ENCODE measurements at regions not wholly inside any gene's neighbourhood (a gene's known extent, or its start where the extent isn't known, plus 50 kb on each side); places are given as distances from the start of the nearest gene placed in this dataset.
"Not testable (repeated sequence)": the region's sequence is repeated elsewhere in the genome, so short reads cannot be mapped to it uniquely, and the experiment has no call there.

DNA sequence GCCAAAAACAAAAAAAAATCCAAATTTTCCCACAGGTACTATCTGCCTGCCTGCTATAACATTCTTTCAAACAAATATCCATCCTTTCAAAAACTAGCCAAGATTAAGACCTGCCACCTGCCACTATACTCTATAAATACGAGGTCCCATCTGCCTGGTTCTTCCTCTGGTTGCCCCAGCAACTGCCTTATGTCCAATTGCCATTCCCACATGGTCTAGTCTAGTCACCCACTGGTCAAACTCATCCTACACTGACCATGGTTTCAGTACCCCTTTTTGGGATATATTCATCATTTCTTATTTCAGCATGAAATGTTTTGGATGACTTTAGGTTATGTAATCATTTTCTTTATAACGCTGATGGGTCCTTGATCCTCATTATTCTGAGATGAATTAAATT is 95.1 kb upstream of the CCNG1 start:
- TF ChIP-seq, protein P1, sequence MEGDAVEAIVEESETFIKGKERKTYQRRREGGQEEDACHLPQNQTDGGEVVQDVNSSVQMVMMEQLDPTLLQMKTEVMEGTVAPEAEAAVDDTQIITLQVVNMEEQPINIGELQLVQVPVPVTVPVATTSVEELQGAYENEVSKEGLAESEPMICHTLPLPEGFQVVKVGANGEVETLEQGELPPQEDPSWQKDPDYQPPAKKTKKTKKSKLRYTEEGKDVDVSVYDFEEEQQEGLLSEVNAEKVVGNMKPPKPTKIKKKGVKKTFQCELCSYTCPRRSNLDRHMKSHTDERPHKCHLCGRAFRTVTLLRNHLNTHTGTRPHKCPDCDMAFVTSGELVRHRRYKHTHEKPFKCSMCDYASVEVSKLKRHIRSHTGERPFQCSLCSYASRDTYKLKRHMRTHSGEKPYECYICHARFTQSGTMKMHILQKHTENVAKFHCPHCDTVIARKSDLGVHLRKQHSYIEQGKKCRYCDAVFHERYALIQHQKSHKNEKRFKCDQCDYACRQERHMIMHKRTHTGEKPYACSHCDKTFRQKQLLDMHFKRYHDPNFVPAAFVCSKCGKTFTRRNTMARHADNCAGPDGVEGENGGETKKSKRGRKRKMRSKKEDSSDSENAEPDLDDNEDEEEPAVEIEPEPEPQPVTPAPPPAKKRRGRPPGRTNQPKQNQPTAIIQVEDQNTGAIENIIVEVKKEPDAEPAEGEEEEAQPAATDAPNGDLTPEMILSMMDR (IDR thresholded peaks at IDR 0.05; ENCODE audit: insufficient read depth, low read length): no peak
- H3K4me3 ChIP-seq (ENCODE audit: low read depth, low read length): no peak overlapping the region
- no peak for DNase-seq (ENCODE audit: low read depth)

DNA sequence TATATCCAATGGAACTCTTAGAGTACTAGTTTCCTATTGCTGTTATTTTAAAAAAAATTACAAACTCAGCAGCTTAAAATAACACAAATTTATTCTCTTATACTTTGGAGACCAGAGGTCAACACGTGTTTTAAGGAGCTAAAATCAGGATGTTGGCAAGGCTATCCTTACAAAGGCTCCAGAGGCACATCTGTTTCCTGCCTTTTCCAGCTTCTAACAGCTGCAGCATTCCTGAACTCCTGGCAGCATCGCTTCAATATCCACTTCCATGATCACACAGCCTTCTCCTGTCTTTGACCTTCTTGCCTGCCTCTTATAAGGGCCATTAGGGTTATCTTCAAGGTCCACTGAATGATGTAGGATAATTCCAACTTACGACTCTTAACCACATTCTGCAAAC is 92.2 kb upstream of the CCNG1 start:
- TF ChIP-seq, protein P1 (IDR thresholded peaks at IDR 0.05; ENCODE audit: insufficient read depth, low read length): no peak
- no peak overlapping the region for H3K4me3 ChIP-seq (ENCODE audit: low read depth, low read length)
- no peak for DNase-seq (ENCODE audit: low read depth)

DNA sequence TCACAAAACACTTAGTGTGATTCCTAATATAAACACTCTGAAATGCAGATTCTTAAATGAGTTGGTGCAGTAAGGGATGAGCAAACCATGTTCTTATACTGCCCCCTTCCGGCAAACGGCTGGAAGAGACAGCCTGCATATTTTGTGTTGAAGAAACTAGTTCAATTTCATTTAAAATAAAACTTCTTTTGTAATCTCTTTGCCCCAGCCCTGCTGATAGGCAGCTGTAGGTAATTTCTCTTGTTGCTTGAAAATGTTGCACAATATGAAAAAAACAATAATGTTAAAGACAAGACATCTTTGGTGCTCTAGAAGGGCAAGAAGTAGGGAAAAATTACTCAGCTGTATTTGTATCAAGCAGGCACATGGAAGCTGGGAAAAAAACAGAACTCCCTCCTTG is 89.7 kb upstream of the CCNG1 start:
- peak; percentile 82 for DNase-seq (ENCODE audit: low read depth)
- TF ChIP-seq, protein P1 (IDR thresholded peaks at IDR 0.05; ENCODE audit: insufficient read depth, low read length): peak; percentile 84

DNA sequence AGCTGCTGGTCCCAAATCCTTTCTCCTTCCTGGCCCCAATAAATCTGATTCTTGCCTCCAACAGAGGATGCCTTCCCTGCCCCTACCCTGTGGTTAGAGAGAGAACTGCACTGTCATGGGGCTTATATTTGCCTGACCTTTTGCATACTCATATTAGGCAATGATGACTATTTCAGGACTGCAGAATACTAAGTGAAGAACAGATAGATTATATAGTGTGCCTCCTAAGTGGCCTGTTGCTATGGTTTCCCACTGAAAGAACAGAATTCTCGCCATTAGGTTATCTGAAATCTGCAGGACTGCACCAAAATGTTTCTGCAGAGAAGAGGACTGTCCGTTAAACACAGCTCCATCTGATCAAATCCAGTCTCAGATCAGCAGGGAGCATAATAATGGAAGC is 87.3 kb upstream of the CCNG1 start:
- TF ChIP-seq, protein P1 (IDR thresholded peaks at IDR 0.05; ENCODE audit: insufficient read depth, low read length): peak; percentile 32
- DNase-seq (ENCODE audit: low read depth): no peak
- H3K4me3 ChIP-seq (ENCODE audit: low read depth, low read length): no peak overlapping the region

More for the DNA sequence above, 89.7 kb upstream of the CCNG1 start:
- no peak overlapping the region for H3K4me3 ChIP-seq (ENCODE audit: low read depth, low read length)

DNA sequence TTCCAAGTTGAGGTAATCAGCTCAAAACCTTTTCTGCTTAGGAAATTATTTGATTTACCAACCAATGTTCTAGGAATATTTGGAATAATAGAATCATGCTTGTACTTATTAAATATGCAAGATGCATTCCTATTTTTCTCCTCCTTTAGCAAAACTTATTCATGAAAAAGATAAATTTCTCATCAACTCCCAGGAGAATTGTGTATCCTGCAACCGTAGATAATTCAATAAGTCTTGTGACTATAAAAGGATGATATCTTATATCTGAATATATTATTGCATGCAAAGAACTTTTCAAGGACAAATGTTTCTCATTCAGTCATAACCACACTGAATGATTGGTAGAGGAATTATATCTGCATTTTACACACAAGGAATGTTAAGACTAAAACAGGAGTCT is 84.9 kb upstream of the CCNG1 start:
- TF ChIP-seq, protein P1 (IDR thresholded peaks at IDR 0.05; ENCODE audit: insufficient read depth, low read length): no peak
- no peak for DNase-seq (ENCODE audit: low read depth)
- H3K4me3 ChIP-seq (ENCODE audit: low read depth, low read length): no peak overlapping the region

DNA sequence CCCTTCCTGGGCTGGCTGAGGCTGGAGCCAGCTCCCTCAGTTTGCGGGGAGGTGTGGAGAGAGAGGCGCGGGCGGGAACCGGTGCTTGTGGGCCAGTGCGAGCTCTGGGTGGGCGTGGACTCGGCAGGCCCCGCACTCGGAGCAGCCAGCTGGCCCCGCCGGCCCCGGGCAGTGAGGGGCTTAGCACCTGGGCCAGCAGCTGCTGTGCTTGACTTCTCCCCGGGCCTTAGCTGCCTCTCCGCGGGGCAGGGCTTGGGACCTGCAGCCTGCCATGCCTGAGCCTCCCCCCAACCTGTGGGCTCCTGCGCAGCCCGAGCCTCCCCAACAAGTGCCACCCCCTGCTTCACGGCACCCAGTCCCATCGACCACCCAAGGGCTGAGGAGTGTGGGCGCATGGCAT is 81.6 kb upstream of the CCNG1 start:
- DNase-seq (ENCODE audit: low read depth); H3K4me3 ChIP-seq (ENCODE audit: low read depth, low read length): not testable (repeated sequence)

DNA sequence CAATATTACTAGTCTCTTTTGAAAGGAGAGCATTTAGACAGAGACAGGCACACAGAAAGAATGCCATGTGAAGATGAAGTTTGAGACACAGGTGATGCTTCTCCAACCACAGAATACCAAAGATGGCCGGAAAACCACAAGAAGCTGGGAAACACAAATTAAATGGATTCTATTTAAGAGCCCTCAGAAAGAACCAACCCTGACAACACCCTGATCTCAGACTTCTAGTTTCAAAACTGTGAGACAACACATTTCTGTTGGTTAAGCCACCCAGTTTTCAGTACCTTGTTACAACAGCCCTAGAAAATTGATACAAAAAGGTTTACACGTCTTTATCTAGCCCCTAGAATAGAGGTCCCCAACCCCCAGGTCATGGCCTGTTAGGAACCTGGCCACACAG is 79.8 kb upstream of the CCNG1 start:
- TF ChIP-seq, protein P1 (IDR thresholded peaks at IDR 0.05; ENCODE audit: insufficient read depth, low read length): no peak
- no peak for DNase-seq (ENCODE audit: low read depth)

More for the DNA sequence above, 79.8 kb upstream of the CCNG1 start:
- H3K4me3 ChIP-seq (ENCODE audit: low read depth, low read length): no peak overlapping the region
